HL-60 (cell line): ENCODE measurements at regions not wholly inside any gene's neighbourhood (a gene's known extent, or its start where the extent isn't known, plus 50 kb on each side); places are given as distances from the start of the nearest gene placed in this dataset.

Experiments
- DNase-seq, 2 experiments: peaks; one replicate each; pipeline ENCODE4 v3.0.0-alpha.2; 2010 to 2020; ENCODE audit warnings: low read depth in 1 of 2, low spot score in 1 of 2
- H3K27ac ChIP-seq: fragments of 250-450 bp; sonication (Bioruptor Pico); replicated peaks from 2 replicates; pipeline ENCODE4 v1.5.1; 2020; ENCODE audit warnings: mild to moderate bottlenecking, moderate library complexity
- H3K27me3 ChIP-seq: fragments of 250-450 bp; sonication (Bioruptor Pico); 2 replicates; pipeline ENCODE4 v1.5.1; 2021; ENCODE audit warnings: mild to moderate bottlenecking, moderate library complexity; ENCODE audit not compliant: insufficient read depth, poor library complexity, severe bottlenecking
- H3K4me3 ChIP-seq: replicated peaks from 2 replicates; pipeline ENCODE4 v1.5.1; 2011; ENCODE audit warnings: mild to moderate bottlenecking, control low read depth, low read length; ENCODE audit not compliant: insufficient read depth
- GABPA ChIP-seq: IDR thresholded peaks from 2 replicates; pipeline ENCODE4 v1.6.1; 2012; ENCODE audit warnings: low read depth
- POLR2AphosphoS5 ChIP-seq: IDR thresholded peaks from 2 replicates; pipeline ENCODE4 v1.6.1; 2012; ENCODE audit warnings: low read depth
- SPI1 ChIP-seq: IDR thresholded peaks from 2 replicates; pipeline ENCODE4 v1.6.1; 2012; ENCODE audit warnings: low read depth, mild to moderate bottlenecking, borderline replicate concordance
- TF ChIP-seq, protein P1 (sequence below): IDR thresholded peaks from 2 replicates; pipeline ENCODE4 v1.6.1; 2012; ENCODE audit warnings: low read depth; ENCODE audit not compliant: insufficient replicate concordance
- TF ChIP-seq, protein P2 (sequence below): IDR thresholded peaks from one replicate; pipeline ENCODE4 v1.5.1; 2011; ENCODE audit warnings: low read length, control low read depth, inconsistent platforms; ENCODE audit not compliant: insufficient read depth

DNA sequence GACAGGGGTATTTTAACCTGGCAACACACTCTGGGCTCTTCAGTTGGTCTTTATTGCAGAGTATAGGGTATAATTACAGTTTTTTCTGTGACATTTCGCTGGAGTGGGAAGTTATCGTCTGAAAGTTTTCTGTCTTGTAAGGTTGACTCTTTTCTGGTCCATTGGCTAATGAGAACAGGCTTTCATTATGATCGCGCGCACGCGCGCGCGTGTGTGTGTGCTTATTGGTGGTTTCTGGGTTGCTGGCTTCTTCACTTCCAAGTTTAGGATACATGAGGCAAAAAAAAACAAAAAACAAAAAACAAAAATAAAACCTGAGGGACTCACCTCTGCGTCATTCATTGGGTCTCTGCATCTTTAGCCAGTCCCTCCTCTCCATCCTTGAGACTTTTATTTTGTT lies 68.7 kb upstream of the MYOCD start:
- no peak for TF ChIP-seq GABPA
- TF ChIP-seq SPI1 = no peak
- TF ChIP-seq, protein P1, sequence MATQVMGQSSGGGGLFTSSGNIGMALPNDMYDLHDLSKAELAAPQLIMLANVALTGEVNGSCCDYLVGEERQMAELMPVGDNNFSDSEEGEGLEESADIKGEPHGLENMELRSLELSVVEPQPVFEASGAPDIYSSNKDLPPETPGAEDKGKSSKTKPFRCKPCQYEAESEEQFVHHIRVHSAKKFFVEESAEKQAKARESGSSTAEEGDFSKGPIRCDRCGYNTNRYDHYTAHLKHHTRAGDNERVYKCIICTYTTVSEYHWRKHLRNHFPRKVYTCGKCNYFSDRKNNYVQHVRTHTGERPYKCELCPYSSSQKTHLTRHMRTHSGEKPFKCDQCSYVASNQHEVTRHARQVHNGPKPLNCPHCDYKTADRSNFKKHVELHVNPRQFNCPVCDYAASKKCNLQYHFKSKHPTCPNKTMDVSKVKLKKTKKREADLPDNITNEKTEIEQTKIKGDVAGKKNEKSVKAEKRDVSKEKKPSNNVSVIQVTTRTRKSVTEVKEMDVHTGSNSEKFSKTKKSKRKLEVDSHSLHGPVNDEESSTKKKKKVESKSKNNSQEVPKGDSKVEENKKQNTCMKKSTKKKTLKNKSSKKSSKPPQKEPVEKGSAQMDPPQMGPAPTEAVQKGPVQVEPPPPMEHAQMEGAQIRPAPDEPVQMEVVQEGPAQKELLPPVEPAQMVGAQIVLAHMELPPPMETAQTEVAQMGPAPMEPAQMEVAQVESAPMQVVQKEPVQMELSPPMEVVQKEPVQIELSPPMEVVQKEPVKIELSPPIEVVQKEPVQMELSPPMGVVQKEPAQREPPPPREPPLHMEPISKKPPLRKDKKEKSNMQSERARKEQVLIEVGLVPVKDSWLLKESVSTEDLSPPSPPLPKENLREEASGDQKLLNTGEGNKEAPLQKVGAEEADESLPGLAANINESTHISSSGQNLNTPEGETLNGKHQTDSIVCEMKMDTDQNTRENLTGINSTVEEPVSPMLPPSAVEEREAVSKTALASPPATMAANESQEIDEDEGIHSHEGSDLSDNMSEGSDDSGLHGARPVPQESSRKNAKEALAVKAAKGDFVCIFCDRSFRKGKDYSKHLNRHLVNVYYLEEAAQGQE = no peak
- TF ChIP-seq, protein P2, sequence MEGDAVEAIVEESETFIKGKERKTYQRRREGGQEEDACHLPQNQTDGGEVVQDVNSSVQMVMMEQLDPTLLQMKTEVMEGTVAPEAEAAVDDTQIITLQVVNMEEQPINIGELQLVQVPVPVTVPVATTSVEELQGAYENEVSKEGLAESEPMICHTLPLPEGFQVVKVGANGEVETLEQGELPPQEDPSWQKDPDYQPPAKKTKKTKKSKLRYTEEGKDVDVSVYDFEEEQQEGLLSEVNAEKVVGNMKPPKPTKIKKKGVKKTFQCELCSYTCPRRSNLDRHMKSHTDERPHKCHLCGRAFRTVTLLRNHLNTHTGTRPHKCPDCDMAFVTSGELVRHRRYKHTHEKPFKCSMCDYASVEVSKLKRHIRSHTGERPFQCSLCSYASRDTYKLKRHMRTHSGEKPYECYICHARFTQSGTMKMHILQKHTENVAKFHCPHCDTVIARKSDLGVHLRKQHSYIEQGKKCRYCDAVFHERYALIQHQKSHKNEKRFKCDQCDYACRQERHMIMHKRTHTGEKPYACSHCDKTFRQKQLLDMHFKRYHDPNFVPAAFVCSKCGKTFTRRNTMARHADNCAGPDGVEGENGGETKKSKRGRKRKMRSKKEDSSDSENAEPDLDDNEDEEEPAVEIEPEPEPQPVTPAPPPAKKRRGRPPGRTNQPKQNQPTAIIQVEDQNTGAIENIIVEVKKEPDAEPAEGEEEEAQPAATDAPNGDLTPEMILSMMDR = no peak
- TF ChIP-seq POLR2AphosphoS5 = no peak
- Histone ChIP-seq H3K27me3 (no peaks in the 10 kb centered on the region), H3K27ac (no peak overlapping the region), H3K4me3 (no peak overlapping the region)
- no peak for DNase-seq

DNA sequence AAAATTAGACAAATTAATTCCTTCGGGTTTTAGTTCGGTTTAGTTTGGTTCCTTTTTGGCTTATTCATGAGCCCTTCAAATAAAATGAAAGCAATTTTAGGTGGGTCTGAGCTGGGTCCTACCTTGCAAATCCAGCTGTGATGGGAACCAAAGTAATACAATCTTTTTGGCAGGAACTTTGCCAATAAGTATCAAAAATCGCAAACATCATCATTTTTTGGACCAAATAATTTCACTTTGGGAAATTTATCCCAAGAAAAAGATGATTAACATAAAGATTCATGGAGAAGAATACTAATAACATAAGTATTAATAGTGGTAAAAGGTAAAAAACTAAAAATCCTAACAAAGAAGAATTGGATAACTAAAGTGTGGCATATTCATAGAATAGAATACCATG lies 67.8 kb upstream of the MYOCD start:
- no peak for TF ChIP-seq POLR2AphosphoS5
- no peak for TF ChIP-seq SPI1
- TF ChIP-seq, protein P2 = no peak
- no peak for TF ChIP-seq GABPA
- TF ChIP-seq, protein P1 = no peak
- DNase-seq = no peak
- H3K27me3 ChIP-seq = no peaks in the 10 kb centered on the region
- no peak overlapping the region for H3K27ac ChIP-seq
- no peak overlapping the region for H3K4me3 ChIP-seq

- DNase-seq = no peak
- Histone ChIP-seq H3K4me3 (no peak overlapping the region), H3K27ac (no peak overlapping the region), H3K27me3 (no peaks in the 10 kb centered on the region)
- TF ChIP-seq GABPA = no peak
- TF ChIP-seq, protein P1 = no peak
- TF ChIP-seq, protein P2 = no peak
- TF ChIP-seq SPI1 = no peak
- TF ChIP-seq POLR2AphosphoS5 = no peak
These were observed 66.3 kb upstream of the MYOCD start for GRCh38 chr17:12599186-12599920.
